ENCODE measurements at regions not wholly inside any gene's neighbourhood (a gene's known extent, or its start where the extent isn't known, plus 50 kb on each side); places are given as distances from the start of the nearest gene placed in this dataset.

GRCh38 chr10:92747066-92747465 lies 57.3 kb downstream of the HHEX start:
- Histone ChIP-seq H3K27ac (no peak overlapping the region), H3K4me3 (no peak overlapping the region)

- Histone ChIP-seq H3K27ac (no peak overlapping the region), H3K4me3 (no peak overlapping the region)
Measured at GRCh38 chr10:92747600-92747999, 57.8 kb downstream of the HHEX start.

- H3K4me3 ChIP-seq, result no peak overlapping the region
- H3K27ac ChIP-seq, result no peak overlapping the region
Measured at GRCh38 chr10:92750791-92751533, 61.2 kb downstream of the HHEX start.

DNA sequence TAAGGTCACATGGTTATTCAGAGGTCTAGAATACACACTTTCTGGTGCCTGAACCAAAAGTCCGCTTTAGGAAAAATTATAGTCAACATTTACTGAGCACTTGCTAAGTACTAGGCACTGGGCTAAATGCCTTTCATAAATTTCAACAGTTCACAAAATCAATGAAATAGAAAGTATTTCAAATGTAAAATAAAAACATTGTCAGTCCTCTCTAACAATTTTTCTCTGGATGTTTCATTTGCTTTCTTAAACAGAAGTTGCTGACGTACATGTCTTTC lies 61.7 kb downstream of the HHEX start:
- H3K4me3 ChIP-seq, result no peak overlapping the region
- no peak overlapping the region for H3K27ac ChIP-seq

- Histone ChIP-seq H3K27ac (no peak overlapping the region), H3K4me3 (no peak overlapping the region)
Measured at GRCh38 chr10:92751827-92752226, 62.1 kb downstream of the HHEX start.

GRCh38 chr10:92753865-92754264 lies 64.1 kb downstream of the HHEX start:
- Histone ChIP-seq H3K4me3 (no peak overlapping the region), H3K27ac (no peak overlapping the region)

- Histone ChIP-seq H3K27ac (peak overlapping the region in 7 of 21 experiments; percentile 5 to 62 (median 54)), H3K4me3 (no peak overlapping the region)
Measured at GRCh38 chr10:92755725-92756124, 66.0 kb downstream of the HHEX start.

DNA sequence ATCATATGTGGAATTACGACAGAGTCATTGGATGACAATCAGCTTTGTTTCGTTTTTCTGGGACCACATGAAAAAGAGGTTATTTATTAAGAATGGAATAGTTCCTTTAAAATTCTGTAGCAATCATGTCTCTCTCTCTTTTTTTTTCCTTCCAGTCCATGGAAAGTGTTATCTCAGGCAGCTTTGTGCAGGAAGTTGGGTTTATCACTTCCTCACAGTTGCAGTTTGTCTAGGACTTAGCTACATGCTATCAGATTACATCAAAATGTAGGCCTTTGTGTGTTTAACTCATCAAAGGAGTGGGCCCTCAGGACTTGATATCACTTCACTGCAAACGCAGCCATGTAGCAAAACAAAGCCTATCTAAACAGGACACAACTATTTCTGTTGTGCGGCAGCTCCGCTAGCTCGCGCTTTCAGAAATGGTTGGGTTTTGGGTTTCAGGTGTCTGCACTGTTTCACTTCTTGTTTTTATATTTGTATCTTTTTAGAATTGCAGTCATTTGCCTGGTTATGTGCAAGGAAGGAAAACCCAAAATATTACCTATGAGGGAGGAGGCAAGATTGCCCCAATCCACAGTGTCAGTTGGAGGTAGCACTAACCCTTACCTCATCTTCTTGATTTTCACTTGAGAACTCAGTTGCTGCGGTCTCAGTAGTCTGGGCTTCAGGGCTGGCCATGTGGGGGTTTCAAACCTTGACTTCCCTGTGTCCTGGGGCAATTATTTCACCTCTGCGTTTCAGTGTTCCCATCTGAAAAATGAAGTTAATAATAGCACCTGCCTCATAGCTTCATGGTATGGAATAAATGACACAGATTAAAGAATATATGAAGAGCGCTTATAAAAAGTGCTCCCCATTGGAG lies 66.7 kb downstream of the HHEX start:
- Histone ChIP-seq H3K27ac (peak overlapping the region in 10 of 21 experiments; percentile 20 to 72 (median 48)), H3K4me3 (no peak overlapping the region)

- H3K27ac ChIP-seq, result peak overlapping the region in 9 of 21 experiments; percentile 3 to 72 (median 49)
- H3K4me3 ChIP-seq, result no peak overlapping the region
Measured at GRCh38 chr10:92757066-92757710, 67.4 kb downstream of the HHEX start.

- Histone ChIP-seq H3K27ac (peak overlapping the region in 7 of 21 experiments; percentile 3 to 72 (median 43)), H3K4me3 (no peak overlapping the region)
Measured at GRCh38 chr10:92757711-92758104, 68.0 kb downstream of the HHEX start.

- H3K27ac ChIP-seq, result no peak overlapping the region
- H3K4me3 ChIP-seq, result no peak overlapping the region
Measured at GRCh38 chr10:92758594-92758993, 68.8 kb downstream of the HHEX start.

GRCh38 chr10:92760609-92761008 lies 70.9 kb downstream of the HHEX start:
- Histone ChIP-seq H3K27ac (no peak overlapping the region), H3K4me3 (no peak overlapping the region)

GRCh38 chr10:92761571-92761970 lies 71.8 kb downstream of the HHEX start:
- Histone ChIP-seq H3K4me3 (no peak overlapping the region), H3K27ac (no peak overlapping the region)

- no peak overlapping the region for H3K4me3 ChIP-seq
- H3K27ac ChIP-seq, result no peak overlapping the region
Measured at GRCh38 chr10:92763634-92764155, 73.9 kb downstream of the HHEX start.

GRCh38 chr10:92766451-92766850 lies 76.7 kb downstream of the HHEX start:
- H3K27ac ChIP-seq, result no peak overlapping the region
- no peak overlapping the region for H3K4me3 ChIP-seq

- Histone ChIP-seq H3K4me3 (no peak overlapping the region), H3K27ac (no peak overlapping the region)
Measured at GRCh38 chr10:92768104-92768503, 78.3 kb downstream of the HHEX start.

GRCh38 chr10:92773776-92774175 lies 74.5 kb upstream of the EXOC6 start:
- Histone ChIP-seq H3K4me3 (no peak overlapping the region), H3K27ac (no peak overlapping the region)

GRCh38 chr10:92778091-92778490 lies 70.2 kb upstream of the EXOC6 start:
- no peak overlapping the region for H3K4me3 ChIP-seq
- no peak overlapping the region for H3K27ac ChIP-seq

GRCh38 chr10:92785118-92785517 lies 63.2 kb upstream of the EXOC6 start:
- Histone ChIP-seq H3K4me3 (no peak overlapping the region), H3K27ac (no peak overlapping the region)

- H3K27ac ChIP-seq, result no peak overlapping the region
- no peak overlapping the region for H3K4me3 ChIP-seq
Measured at GRCh38 chr10:92787557-92788152, 60.7 kb upstream of the EXOC6 start.
